ENCODE measurements at regions not wholly inside any gene's neighbourhood (a gene's known extent, or its start where the extent isn't known, plus 50 kb on each side); places are given as distances from the start of the nearest gene placed in this dataset.

GRCh38 chr2:19689646-19690168, 212.1 kb downstream of the TTC32 start:
- no peaks in the 10 kb centered on the region for H4K20me1 ChIP-seq (ENCODE audit: insufficient read depth)
- H3K27me3 ChIP-seq (ENCODE audit: insufficient read depth, low read depth): no peaks in the 10 kb centered on the region
- H3K4me3 ChIP-seq (IDR thresholded peaks at IDR 0.05; ENCODE audit: insufficient read depth, low read depth, low read length): no peak overlapping the region
- H3K4me1 ChIP-seq (ENCODE audit: low read depth, poor library complexity, severe bottlenecking): no peaks in the 10 kb centered on the region
- no peak overlapping the region for H3K27ac ChIP-seq
- H3K36me3 ChIP-seq (ENCODE audit: insufficient read depth): no peaks in the 10 kb centered on the region
- no peak for TF ChIP-seq CTCF (conservative IDR thresholded peaks at IDR 0.05; ENCODE audit: low read depth, low read length)
- no peak overlapping the region for H3K9ac ChIP-seq
- no peaks in the 10 kb centered on the region for H3K79me2 ChIP-seq (ENCODE audit: insufficient read depth, low read depth)
- H3K4me2 ChIP-seq: no peak overlapping the region
- H2AFZ ChIP-seq (ENCODE audit: low read depth): no peak overlapping the region

GRCh38 chr2:19688059-19688458, 213.7 kb downstream of the TTC32 start:
- Histone ChIP-seq H3K9ac (no peak overlapping the region), H3K79me2 (ENCODE audit: insufficient read depth, low read depth) (no peaks in the 10 kb centered on the region), H3K4me2 (no peak overlapping the region), H2AFZ (ENCODE audit: low read depth) (no peak overlapping the region), H3K4me3 (IDR thresholded peaks at IDR 0.05; ENCODE audit: insufficient read depth, low read depth, low read length) (no peak overlapping the region), H4K20me1 (ENCODE audit: insufficient read depth) (no peaks in the 10 kb centered on the region), H3K27me3 (ENCODE audit: insufficient read depth, low read depth) (no peaks in the 10 kb centered on the region), H3K4me1 (ENCODE audit: low read depth, poor library complexity, severe bottlenecking) (no peaks in the 10 kb centered on the region), H3K36me3 (ENCODE audit: insufficient read depth) (no peaks in the 10 kb centered on the region), H3K27ac (no peak overlapping the region)
- TF ChIP-seq CTCF (conservative IDR thresholded peaks at IDR 0.05; ENCODE audit: low read depth, low read length): no peak

GRCh38 chr2:19687017-19687659, 214.6 kb downstream of the TTC32 start:
- H2AFZ ChIP-seq (ENCODE audit: low read depth): no peak overlapping the region
- no peak overlapping the region for H3K9ac ChIP-seq
- no peaks in the 10 kb centered on the region for H3K79me2 ChIP-seq (ENCODE audit: insufficient read depth, low read depth)
- H3K36me3 ChIP-seq (ENCODE audit: insufficient read depth): no peaks in the 10 kb centered on the region
- H4K20me1 ChIP-seq (ENCODE audit: insufficient read depth): no peaks in the 10 kb centered on the region
- no peak for TF ChIP-seq CTCF (conservative IDR thresholded peaks at IDR 0.05; ENCODE audit: low read depth, low read length)
- no peak overlapping the region for H3K4me3 ChIP-seq (IDR thresholded peaks at IDR 0.05; ENCODE audit: insufficient read depth, low read depth, low read length)
- H3K4me1 ChIP-seq (ENCODE audit: low read depth, poor library complexity, severe bottlenecking): no peaks in the 10 kb centered on the region
- H3K27me3 ChIP-seq (ENCODE audit: insufficient read depth, low read depth): no peaks in the 10 kb centered on the region
- H3K4me2 ChIP-seq: no peak overlapping the region
- no peak overlapping the region for H3K27ac ChIP-seq

- Histone ChIP-seq H3K36me3 (ENCODE audit: insufficient read depth) (no peaks in the 10 kb centered on the region), H3K27ac (no peak overlapping the region), H3K4me3 (IDR thresholded peaks at IDR 0.05; ENCODE audit: insufficient read depth, low read depth, low read length) (no peak overlapping the region), H3K79me2 (ENCODE audit: insufficient read depth, low read depth) (no peaks in the 10 kb centered on the region), H3K27me3 (ENCODE audit: insufficient read depth, low read depth) (no peaks in the 10 kb centered on the region), H3K4me2 (no peak overlapping the region), H3K4me1 (ENCODE audit: low read depth, poor library complexity, severe bottlenecking) (no peaks in the 10 kb centered on the region), H3K9ac (no peak overlapping the region), H4K20me1 (ENCODE audit: insufficient read depth) (no peaks in the 10 kb centered on the region), H2AFZ (ENCODE audit: low read depth) (no peak overlapping the region)
- no peak for TF ChIP-seq CTCF (conservative IDR thresholded peaks at IDR 0.05; ENCODE audit: low read depth, low read length)
Observed at GRCh38 chr2:19686439-19686838, 215.3 kb downstream of the TTC32 start.

All from KMS-11 (cell line).